ENCODE measurements at regions not wholly inside any gene's neighbourhood (a gene's known extent, or its start where the extent isn't known, plus 50 kb on each side); places are given as distances from the start of the nearest gene placed in this dataset.
A peak's percentile ranks its signal among the peaks of the same experiment; 100 is the strongest.

- Histone ChIP-seq H3K9me3 (ENCODE audit: low read length) (no peaks in the 10 kb centered on the region), H3K79me2 (ENCODE audit: insufficient read depth, low read length) (no peaks in the 10 kb centered on the region), H3K27me3 (ENCODE audit: control insufficient read depth in 1 of 2, insufficient read depth in 2 of 2, low read length in 2 of 2) (peaks cover 0 to 6% of the 10 kb centered on the region in 2 experiments; a peak in 1 of 5 replicates), H3K27ac (ENCODE audit: extremely low read length, insufficient read depth, low read length) (no peak overlapping the region), H2AFZ (ENCODE audit: low read length) (no peak overlapping the region), H3K36me3 (replicated peaks in 1 of 2; ENCODE audit: control insufficient read depth in 1 of 2, insufficient read depth in 2 of 2, low read length in 2 of 2) (no peaks in the 10 kb centered on the region), H3K4me2 (ENCODE audit: low read depth, low read length) (no peak overlapping the region), H3K4me1 (ENCODE audit: insufficient read depth, low read length) (no peaks in the 10 kb centered on the region), H3K9ac (ENCODE audit: insufficient read depth, low read depth, low read length) (no peak overlapping the region), H4K20me1 (ENCODE audit: insufficient read depth, low read length) (no peaks in the 10 kb centered on the region), H3K4me3 (replicated peaks in 1 of 3; ENCODE audit: insufficient read depth in 1 of 3, low read depth in 2 of 3, low read length in 3 of 3) (no peak overlapping the region)
- TF ChIP-seq RARA (CRISPR knock-in tag; IDR thresholded peaks at IDR 0.05) (no peak), PHB2 (IDR thresholded peaks at IDR 0.05; ENCODE audit: partially characterized antibody) (no peak), ZNF746 (CRISPR knock-in tag; IDR thresholded peaks at IDR 0.05) (no peak), SIN3B (IDR thresholded peaks at IDR 0.05; ENCODE audit: low read length) (no peak), KDM5B (CRISPR knock-in tag; IDR thresholded peaks at IDR 0.05; ENCODE audit: borderline replicate concordance) (no peak), NCOA5 (CRISPR knock-in tag; IDR thresholded peaks at IDR 0.05) (no peak), ZNF44 (CRISPR knock-in tag; IDR thresholded peaks at IDR 0.05) (no peak), ZNF569 (CRISPR knock-in tag; IDR thresholded peaks at IDR 0.05; ENCODE audit: borderline replicate concordance) (no peak), ZNF326 (CRISPR knock-in tag; IDR thresholded peaks at IDR 0.05; ENCODE audit: borderline replicate concordance) (no peak), KAT8 (CRISPR knock-in tag; IDR thresholded peaks at IDR 0.05) (no peak)
- BruUV-seq (replicated peaks): no TSS peak
- in situ Hi-C loops (cut with HindIII; ENCODE audit: extremely low pct_ligation_motif_present, low pct_unique_long_range_greater_than_20kb) (no loop called here), intact Hi-C loops (cut with micrococcal nuclease; ENCODE audit: unreplicated experiment) (no loop called here)
- no peak for FAIRE-seq
- DNase-seq (ENCODE audit: low spot score): no peak
- ChIA-PET POLR2A (no interaction called here), CTCF (ENCODE audit: low intra/inter-chr PET ratio, low total read pairs) (no interaction called here)
- ATAC-seq: no peak
Observed at GRCh38 chr14:56891226-56891625, 80.9 kb upstream of the OTX2 start.

- Histone ChIP-seq H3K9ac (ENCODE audit: insufficient read depth, low read depth, low read length) (no peak overlapping the region), H3K9me3 (ENCODE audit: low read length) (no peaks in the 10 kb centered on the region), H2AFZ (ENCODE audit: low read length) (no peak overlapping the region), H3K27me3 (ENCODE audit: control insufficient read depth in 1 of 2, insufficient read depth in 2 of 2, low read length in 2 of 2) (peaks cover 0 to 6% of the 10 kb centered on the region in 2 experiments; a peak in 1 of 5 replicates), H3K27ac (ENCODE audit: extremely low read length, insufficient read depth, low read length) (no peak overlapping the region), H4K20me1 (ENCODE audit: insufficient read depth, low read length) (no peaks in the 10 kb centered on the region), H3K4me1 (ENCODE audit: insufficient read depth, low read length) (no peaks in the 10 kb centered on the region), H3K4me2 (ENCODE audit: low read depth, low read length) (no peak overlapping the region), H3K79me2 (ENCODE audit: insufficient read depth, low read length) (no peaks in the 10 kb centered on the region), H3K4me3 (replicated peaks in 1 of 3; ENCODE audit: insufficient read depth in 1 of 3, low read depth in 2 of 3, low read length in 3 of 3) (no peak overlapping the region), H3K36me3 (replicated peaks in 1 of 2; ENCODE audit: control insufficient read depth in 1 of 2, insufficient read depth in 2 of 2, low read length in 2 of 2) (no peaks in the 10 kb centered on the region)
- intact Hi-C loops (cut with micrococcal nuclease; ENCODE audit: unreplicated experiment) (no loop called here), in situ Hi-C loops (cut with HindIII; ENCODE audit: extremely low pct_ligation_motif_present, low pct_unique_long_range_greater_than_20kb) (no loop called here)
- WGBS (ENCODE audit: low lambda C conversion rate): 0% methylated on average over 2 of the region's 2 CpGs
- ATAC-seq (no peak), DNase-seq (ENCODE audit: low spot score) (no peak), FAIRE-seq (no peak)
- no TSS peak for BruUV-seq (replicated peaks)
- ChIA-PET CTCF (ENCODE audit: low intra/inter-chr PET ratio, low total read pairs) (no interaction called here), POLR2A (no interaction called here)
- TF ChIP-seq ZNF496 (CRISPR knock-in tag; IDR thresholded peaks at IDR 0.05; ENCODE audit: insufficient replicate concordance): no peak
- no peak for TF ChIP-seq TBP (CRISPR knock-in tag; IDR thresholded peaks at IDR 0.05)
- TF ChIP-seq ZNF350 (CRISPR knock-in tag; IDR thresholded peaks at IDR 0.05; ENCODE audit: borderline replicate concordance, low read depth): no peak
- TF ChIP-seq ZKSCAN8 (CRISPR knock-in tag; IDR thresholded peaks at IDR 0.05; ENCODE audit: borderline replicate concordance): no peak
- TF ChIP-seq AKAP8 (CRISPR knock-in tag; IDR thresholded peaks at IDR 0.05): no peak
- no peak for TF ChIP-seq ARNT2 (CRISPR knock-in tag; IDR thresholded peaks at IDR 0.05; ENCODE audit: low read depth)
- TF ChIP-seq, protein P1, sequence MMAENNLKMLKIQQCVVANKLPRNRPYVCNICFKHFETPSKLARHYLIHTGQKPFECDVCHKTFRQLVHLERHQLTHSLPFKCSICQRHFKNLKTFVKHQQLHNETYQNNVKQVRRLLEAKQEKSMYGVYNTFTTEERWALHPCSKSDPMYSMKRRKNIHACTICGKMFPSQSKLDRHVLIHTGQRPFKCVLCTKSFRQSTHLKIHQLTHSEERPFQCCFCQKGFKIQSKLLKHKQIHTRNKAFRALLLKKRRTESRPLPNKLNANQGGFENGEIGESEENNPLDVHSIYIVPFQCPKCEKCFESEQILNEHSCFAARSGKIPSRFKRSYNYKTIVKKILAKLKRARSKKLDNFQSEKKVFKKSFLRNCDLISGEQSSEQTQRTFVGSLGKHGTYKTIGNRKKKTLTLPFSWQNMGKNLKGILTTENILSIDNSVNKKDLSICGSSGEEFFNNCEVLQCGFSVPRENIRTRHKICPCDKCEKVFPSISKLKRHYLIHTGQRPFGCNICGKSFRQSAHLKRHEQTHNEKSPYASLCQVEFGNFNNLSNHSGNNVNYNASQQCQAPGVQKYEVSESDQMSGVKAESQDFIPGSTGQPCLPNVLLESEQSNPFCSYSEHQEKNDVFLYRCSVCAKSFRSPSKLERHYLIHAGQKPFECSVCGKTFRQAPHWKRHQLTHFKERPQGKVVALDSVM (CRISPR knock-in tag; IDR thresholded peaks at IDR 0.05): no peak
- peak; percentile 89 for TF ChIP-seq MAFF (IDR thresholded peaks at IDR 0.05; ENCODE audit: low read depth, low read length)
- no peak for TF ChIP-seq SNRNP70 (IDR thresholded peaks at IDR 0.05; ENCODE audit: low read depth, low read length)
- TF ChIP-seq FOXO1 (CRISPR knock-in tag; IDR thresholded peaks at IDR 0.05): no peak
- TF ChIP-seq TARDBP (CRISPR knock-in tag; IDR thresholded peaks at IDR 0.05): no peak
- TF ChIP-seq PRPF4 (IDR thresholded peaks at IDR 0.05; ENCODE audit: low read depth, low read length, poor library complexity, severe bottlenecking): no peak
Observed at GRCh38 chr14:56889705-56890104, 79.4 kb upstream of the OTX2 start.

Measured in HepG2 (cell line).